MM.1S (cell line): ENCODE measurements at regions not wholly inside any gene's neighbourhood (a gene's known extent, or its start where the extent isn't known, plus 50 kb on each side); places are given as distances from the start of the nearest gene placed in this dataset.

ENCODE experiments used
- DNase-seq: peaks from one replicate; pipeline ENCODE4 v3.0.0-alpha.2; 2015
- H2AFZ ChIP-seq: fragments of 300-600 bp; sonication (generic); 2 replicates; pipeline ENCODE4 v1.6.0; 2016; ENCODE audit warnings: antibody characterized with exemption, low read length
- H3F3A ChIP-seq: fragments of 300-600 bp; sonication (generic); 2 replicates; pipeline ENCODE4 v1.6.1; 2016; ENCODE audit warnings: mild to moderate bottlenecking, antibody characterized with exemption, low read length, moderate library complexity, mixed read lengths; ENCODE audit not compliant: insufficient read depth
- H3K27ac ChIP-seq: fragments of 300-600 bp; sonication (generic); 2 replicates; pipeline ENCODE4 v1.5.1; 2016; ENCODE audit warnings: mild to moderate bottlenecking, low read length
- H3K27me3 ChIP-seq: fragments of 300-600 bp; sonication (generic); replicated peaks from 2 replicates; pipeline ENCODE4 v1.6.0; 2016; ENCODE audit warnings: low read length; ENCODE audit not compliant: insufficient read depth
- H3K36me3 ChIP-seq: fragments of 300-600 bp; sonication (generic); replicated peaks from 2 replicates; pipeline ENCODE4 v1.6.1; 2016; ENCODE audit warnings: mild to moderate bottlenecking, low read length, mixed read lengths; ENCODE audit not compliant: insufficient read depth
- H3K4me1 ChIP-seq: fragments of 300-600 bp; sonication (generic); 2 replicates; pipeline ENCODE4 v1.6.1; 2016; ENCODE audit warnings: low read length, mixed read lengths
- H3K4me2 ChIP-seq: fragments of 300-600 bp; sonication (generic); 2 replicates; pipeline ENCODE4 v1.6.0; 2016; ENCODE audit warnings: low read depth, low read length
- H3K4me3 ChIP-seq: fragments of 300-600 bp; sonication (generic); 2 replicates; pipeline ENCODE4 v1.5.1; 2016; ENCODE audit warnings: low read length, mixed read lengths
- H3K79me2 ChIP-seq: fragments of 300-600 bp; sonication (generic); 2 replicates; pipeline ENCODE4 v1.6.1; 2016; ENCODE audit warnings: mixed run types, low read length, mixed read lengths
- H3K9ac ChIP-seq: fragments of 300-600 bp; sonication (generic); 2 replicates; pipeline ENCODE4 v1.6.1; 2016; ENCODE audit warnings: low read length, mixed read lengths
- H3K9me2 ChIP-seq: fragments of 300-600 bp; sonication (generic); replicated peaks from 2 replicates; pipeline ENCODE4 v1.6.1; 2016; ENCODE audit warnings: mild to moderate bottlenecking, low read length, mixed read lengths; ENCODE audit not compliant: insufficient read depth
- H3K9me3 ChIP-seq: fragments of 300-600 bp; sonication (generic); replicated peaks from 2 replicates; pipeline ENCODE4 v1.6.1; 2016; ENCODE audit warnings: mild to moderate bottlenecking, low read length, mixed read lengths; ENCODE audit not compliant: insufficient read depth
- H4K20me1 ChIP-seq: fragments of 300-600 bp; sonication (generic); 2 replicates; pipeline ENCODE4 v1.6.1; 2016; ENCODE audit warnings: mild to moderate bottlenecking, low read length, moderate library complexity, mixed read lengths; ENCODE audit not compliant: insufficient read depth
- EZH2 ChIP-seq: fragments of 300-600 bp; sonication (generic); optimal IDR thresholded peaks from 2 replicates; pipeline ENCODE3; 2017; ENCODE audit warnings: low read depth, mild to moderate bottlenecking, antibody characterized with exemption, low read length, mixed read lengths
- EZH2phosphoT487 ChIP-seq: fragments of 300-600 bp; sonication (generic); IDR thresholded peaks from 2 replicates; pipeline ENCODE4 v1.6.1; 2018; ENCODE audit warnings: antibody characterized with exemption, low read length
- TF ChIP-seq, protein P1 (sequence below): fragments of 300-600 bp; sonication (generic); IDR thresholded peaks from 2 replicates; pipeline ENCODE4 v1.5.1; 2016; ENCODE audit warnings: antibody characterized with exemption, low read length, mixed read lengths

DNA sequence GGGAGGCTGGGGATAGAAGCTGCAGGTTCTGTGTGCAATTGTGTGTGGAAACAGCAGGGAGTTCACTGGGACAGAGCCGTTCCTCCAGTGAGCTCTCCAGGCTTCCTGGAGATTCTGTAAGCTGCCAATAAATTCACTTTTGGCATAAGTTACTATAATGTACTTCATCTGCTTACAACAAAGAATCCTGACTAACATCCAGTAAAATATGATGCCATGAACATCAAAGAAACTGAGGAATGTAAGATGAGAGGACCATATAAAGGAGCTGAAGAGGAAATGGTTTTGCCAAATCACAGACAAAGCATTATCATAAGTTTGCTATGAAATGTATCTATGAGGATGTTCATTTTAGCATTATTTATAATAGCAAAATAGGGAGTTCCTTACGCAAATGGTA lies 175.3 kb downstream of the KCNE4 start:
- Histone ChIP-seq H3K4me2 (no peak overlapping the region), H3K36me3 (no peaks in the 10 kb centered on the region), H3K4me1 (no peaks in the 10 kb centered on the region), H3K9me2 (no peaks in the 10 kb centered on the region), H3K4me3 (no peak overlapping the region), H3K9ac (no peak overlapping the region), H3K27ac (no peak overlapping the region), H4K20me1 (no peaks in the 10 kb centered on the region), H3F3A (no peaks in the 10 kb centered on the region), H3K79me2 (no peaks in the 10 kb centered on the region), H3K9me3 (no peaks in the 10 kb centered on the region), H3K27me3 (no peaks in the 10 kb centered on the region), H2AFZ (no peak overlapping the region)
- no peak for TF ChIP-seq EZH2
- TF ChIP-seq, protein P1, sequence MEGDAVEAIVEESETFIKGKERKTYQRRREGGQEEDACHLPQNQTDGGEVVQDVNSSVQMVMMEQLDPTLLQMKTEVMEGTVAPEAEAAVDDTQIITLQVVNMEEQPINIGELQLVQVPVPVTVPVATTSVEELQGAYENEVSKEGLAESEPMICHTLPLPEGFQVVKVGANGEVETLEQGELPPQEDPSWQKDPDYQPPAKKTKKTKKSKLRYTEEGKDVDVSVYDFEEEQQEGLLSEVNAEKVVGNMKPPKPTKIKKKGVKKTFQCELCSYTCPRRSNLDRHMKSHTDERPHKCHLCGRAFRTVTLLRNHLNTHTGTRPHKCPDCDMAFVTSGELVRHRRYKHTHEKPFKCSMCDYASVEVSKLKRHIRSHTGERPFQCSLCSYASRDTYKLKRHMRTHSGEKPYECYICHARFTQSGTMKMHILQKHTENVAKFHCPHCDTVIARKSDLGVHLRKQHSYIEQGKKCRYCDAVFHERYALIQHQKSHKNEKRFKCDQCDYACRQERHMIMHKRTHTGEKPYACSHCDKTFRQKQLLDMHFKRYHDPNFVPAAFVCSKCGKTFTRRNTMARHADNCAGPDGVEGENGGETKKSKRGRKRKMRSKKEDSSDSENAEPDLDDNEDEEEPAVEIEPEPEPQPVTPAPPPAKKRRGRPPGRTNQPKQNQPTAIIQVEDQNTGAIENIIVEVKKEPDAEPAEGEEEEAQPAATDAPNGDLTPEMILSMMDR, result no peak
- TF ChIP-seq EZH2phosphoT487, result no peak
- no peak for DNase-seq

DNA sequence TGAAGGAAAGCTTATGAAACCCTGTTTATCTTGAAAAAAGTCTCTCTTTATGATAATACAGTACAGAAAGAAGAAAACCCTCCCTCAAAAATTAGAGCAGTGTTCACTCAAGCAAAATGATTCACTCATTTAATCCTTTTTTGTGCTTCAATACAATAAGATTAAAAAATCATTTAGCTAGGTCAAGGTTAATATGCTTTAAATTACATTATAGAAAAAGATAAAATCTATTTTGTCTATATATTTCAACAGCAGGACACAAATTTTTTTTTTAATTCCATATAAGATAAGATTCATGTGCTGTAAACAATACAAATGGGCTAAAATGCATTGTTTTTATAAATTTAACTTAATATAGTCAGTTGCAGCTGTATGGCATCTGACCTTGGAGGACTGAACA lies 176.9 kb downstream of the KCNE4 start:
- TF ChIP-seq EZH2phosphoT487 (no peak), EZH2 (no peak)
- TF ChIP-seq, protein P1, result no peak
- Histone ChIP-seq H3K79me2 (no peaks in the 10 kb centered on the region), H3K27ac (no peak overlapping the region), H3K9me3 (no peaks in the 10 kb centered on the region), H2AFZ (no peak overlapping the region), H3K9me2 (no peaks in the 10 kb centered on the region), H3K36me3 (no peaks in the 10 kb centered on the region), H3K27me3 (no peaks in the 10 kb centered on the region), H3F3A (no peaks in the 10 kb centered on the region), H3K4me1 (no peaks in the 10 kb centered on the region), H3K4me2 (no peak overlapping the region), H4K20me1 (no peaks in the 10 kb centered on the region), H3K9ac (no peak overlapping the region), H3K4me3 (no peak overlapping the region)
- DNase-seq, result no peak

DNA sequence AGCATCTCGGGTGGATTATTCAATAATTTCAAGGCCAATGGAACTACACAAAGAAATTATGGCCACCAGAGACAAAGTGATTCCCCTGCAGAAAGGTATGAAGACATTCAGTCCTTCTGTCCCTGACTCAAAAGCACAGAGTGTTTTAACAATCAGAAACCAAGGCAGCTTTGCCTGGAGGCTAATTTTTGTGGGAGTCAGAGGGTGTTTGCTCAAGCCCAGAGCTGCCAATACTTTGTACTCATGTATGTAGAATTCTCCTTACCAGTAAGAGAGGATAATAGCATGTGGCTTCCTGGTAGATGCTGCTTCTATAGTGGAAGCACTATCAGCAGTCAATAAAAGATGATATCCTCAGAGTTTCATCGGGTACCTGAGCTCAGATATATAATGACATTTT lies 178.4 kb downstream of the KCNE4 start:
- Histone ChIP-seq H3K36me3 (no peaks in the 10 kb centered on the region), H3K9ac (no peak overlapping the region), H3F3A (no peaks in the 10 kb centered on the region), H3K4me2 (no peak overlapping the region), H3K9me2 (no peaks in the 10 kb centered on the region), H2AFZ (no peak overlapping the region), H3K9me3 (no peaks in the 10 kb centered on the region), H3K4me1 (no peaks in the 10 kb centered on the region), H3K4me3 (no peak overlapping the region), H3K27ac (no peak overlapping the region), H3K79me2 (no peaks in the 10 kb centered on the region), H4K20me1 (no peaks in the 10 kb centered on the region), H3K27me3 (no peaks in the 10 kb centered on the region)
- TF ChIP-seq EZH2 (no peak), EZH2phosphoT487 (no peak)
- TF ChIP-seq, protein P1, result no peak
- no peak for DNase-seq

DNA sequence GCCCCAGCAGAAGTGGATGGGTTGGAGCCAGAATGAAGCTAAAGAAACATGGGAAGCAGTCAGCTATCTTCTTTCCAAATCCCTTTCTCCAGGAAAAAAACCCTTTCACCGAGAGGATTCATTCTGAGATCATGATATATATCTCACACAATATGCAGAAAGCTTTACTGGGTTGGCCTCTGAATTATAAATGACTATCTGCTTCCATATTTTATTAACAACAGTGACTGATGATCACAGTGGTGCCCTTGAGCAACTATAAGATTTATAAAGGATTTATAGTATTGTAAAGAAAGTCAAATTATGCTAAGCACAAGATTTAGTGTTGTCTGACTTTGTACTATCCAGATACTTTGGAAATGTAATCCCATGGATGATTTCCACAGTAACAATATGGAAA lies 180.3 kb downstream of the KCNE4 start:
- no peak overlapping the region for H3K9ac ChIP-seq
- TF ChIP-seq, protein P1, result no peak
- TF ChIP-seq EZH2phosphoT487 (no peak), EZH2 (no peak)
- H3K4me1 ChIP-seq, result no peaks in the 10 kb centered on the region
- H3K79me2 ChIP-seq, result no peaks in the 10 kb centered on the region
- H3K27ac ChIP-seq, result no peak overlapping the region
- no peaks in the 10 kb centered on the region for H3K9me3 ChIP-seq
- H3F3A ChIP-seq, result no peaks in the 10 kb centered on the region
- no peaks in the 10 kb centered on the region for H4K20me1 ChIP-seq
- H3K36me3 ChIP-seq, result no peaks in the 10 kb centered on the region
- no peak overlapping the region for H3K4me2 ChIP-seq
- no peak overlapping the region for H3K4me3 ChIP-seq
- no peak overlapping the region for H2AFZ ChIP-seq
- no peak for DNase-seq
- no peaks in the 10 kb centered on the region for H3K9me2 ChIP-seq
- no peaks in the 10 kb centered on the region for H3K27me3 ChIP-seq
